ENCODE measurements at regions not wholly inside any gene's neighbourhood (a gene's known extent, or its start where the extent isn't known, plus 50 kb on each side); places are given as distances from the start of the nearest gene placed in this dataset.
"Not testable (repeated sequence)": the region's sequence is repeated elsewhere in the genome, so short reads cannot be mapped to it uniquely, and the experiment has no call there.

- not testable (repeated sequence) for H3K27ac ChIP-seq; DNase-seq (ENCODE audit: low read depth, low spot score)
These were observed 111.4 kb upstream of the METTL9 start for GRCh38 chr16:21487956-21488355.

GRCh38 chr16:21499046-21499445 lies 100.3 kb upstream of the METTL9 start:
- H3K27ac ChIP-seq; DNase-seq (ENCODE audit: low read depth, low spot score): not testable (repeated sequence)

GRCh38 chr16:21501223-21501868 lies 98.0 kb upstream of the METTL9 start:
- peak overlapping the region; percentile 82 for H3K27ac ChIP-seq
- DNase-seq (ENCODE audit: low read depth, low spot score): not testable (repeated sequence)

GRCh38 chr16:21501869-21502667 lies 97.3 kb upstream of the METTL9 start:
- peak overlapping the region; percentile 82 for H3K27ac ChIP-seq
- DNase-seq (ENCODE audit: low read depth, low spot score): peak; percentile 97

GRCh38 chr16:21503574-21503920 lies 95.8 kb upstream of the METTL9 start:
- not testable (repeated sequence) for DNase-seq (ENCODE audit: low read depth, low spot score); H3K27ac ChIP-seq

GRCh38 chr16:21503941-21504832 lies 95.2 kb upstream of the METTL9 start:
- not testable (repeated sequence) for DNase-seq (ENCODE audit: low read depth, low spot score); H3K27ac ChIP-seq

- not testable (repeated sequence) for H3K27ac ChIP-seq; DNase-seq (ENCODE audit: low read depth, low spot score)
These were observed 93.4 kb upstream of the METTL9 start for GRCh38 chr16:21505751-21506520.

GRCh38 chr16:21506857-21507456 lies 92.4 kb upstream of the METTL9 start:
- H3K27ac ChIP-seq; DNase-seq (ENCODE audit: low read depth, low spot score): not testable (repeated sequence)

- H3K27ac ChIP-seq; DNase-seq (ENCODE audit: low read depth, low spot score): not testable (repeated sequence)
These were observed 91.6 kb upstream of the METTL9 start for GRCh38 chr16:21507631-21508305.

GRCh38 chr16:21508661-21509436 lies 90.5 kb upstream of the METTL9 start:
- not testable (repeated sequence) for H3K27ac ChIP-seq; DNase-seq (ENCODE audit: low read depth, low spot score)

GRCh38 chr16:21509437-21510086 lies 89.8 kb upstream of the METTL9 start:
- H3K27ac ChIP-seq; DNase-seq (ENCODE audit: low read depth, low spot score): not testable (repeated sequence)

- not testable (repeated sequence) for H3K27ac ChIP-seq; DNase-seq (ENCODE audit: low read depth, low spot score)
These were observed 88.5 kb upstream of the METTL9 start for GRCh38 chr16:21510869-21511255.

GRCh38 chr16:21511315-21512210 lies 87.8 kb upstream of the METTL9 start:
- not testable (repeated sequence) for DNase-seq (ENCODE audit: low read depth, low spot score)
- peak overlapping the region; percentile 27 for H3K27ac ChIP-seq

- DNase-seq (ENCODE audit: low read depth, low spot score): not testable (repeated sequence)
- H3K27ac ChIP-seq: peak overlapping the region; percentile 27
These were observed 86.8 kb upstream of the METTL9 start for GRCh38 chr16:21512280-21513192.

- not testable (repeated sequence) for H3K27ac ChIP-seq; DNase-seq (ENCODE audit: low read depth, low spot score)
These were observed 86.0 kb upstream of the METTL9 start for GRCh38 chr16:21513337-21513741.
